ENCODE measurements at regions not wholly inside any gene's neighbourhood (a gene's known extent, or its start where the extent isn't known, plus 50 kb on each side); places are given as distances from the start of the nearest gene placed in this dataset.

GRCh38 chr5:124237206-124237695, 509.2 kb downstream of the ZNF608 start:
- DNase-seq (ENCODE audit: low read depth in 1 of 2, low spot score in 1 of 2): no peak

- no peak for DNase-seq (ENCODE audit: low read depth in 1 of 2, low spot score in 1 of 2)
These were observed 509.9 kb downstream of the ZNF608 start for GRCh38 chr5:124236361-124237205.

DNA sequence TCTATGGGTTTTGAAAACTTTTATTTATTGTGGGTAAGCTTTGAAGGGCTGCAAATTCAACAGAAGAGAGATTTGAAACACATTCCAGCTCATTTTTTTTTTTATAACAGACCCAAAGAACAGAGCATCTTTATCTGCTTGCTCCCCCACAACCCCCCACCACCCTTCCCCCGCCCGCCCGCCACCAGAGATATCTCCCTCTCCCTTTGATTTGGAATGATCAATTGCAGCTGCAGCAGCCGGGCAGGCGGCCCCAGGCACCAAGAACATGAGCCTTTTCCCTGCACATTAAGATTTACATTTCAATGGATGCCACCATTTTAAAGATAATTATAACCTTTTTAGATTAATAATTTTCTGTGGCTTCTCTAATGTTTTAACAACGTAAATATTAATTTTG, 510.9 kb downstream of the ZNF608 start:
- no peak for DNase-seq (ENCODE audit: low read depth in 1 of 2, low spot score in 1 of 2)

GRCh38 chr5:124234770-124235562, 511.5 kb downstream of the ZNF608 start:
- DNase-seq (ENCODE audit: low read depth in 1 of 2, low spot score in 1 of 2): no peak

DNA sequence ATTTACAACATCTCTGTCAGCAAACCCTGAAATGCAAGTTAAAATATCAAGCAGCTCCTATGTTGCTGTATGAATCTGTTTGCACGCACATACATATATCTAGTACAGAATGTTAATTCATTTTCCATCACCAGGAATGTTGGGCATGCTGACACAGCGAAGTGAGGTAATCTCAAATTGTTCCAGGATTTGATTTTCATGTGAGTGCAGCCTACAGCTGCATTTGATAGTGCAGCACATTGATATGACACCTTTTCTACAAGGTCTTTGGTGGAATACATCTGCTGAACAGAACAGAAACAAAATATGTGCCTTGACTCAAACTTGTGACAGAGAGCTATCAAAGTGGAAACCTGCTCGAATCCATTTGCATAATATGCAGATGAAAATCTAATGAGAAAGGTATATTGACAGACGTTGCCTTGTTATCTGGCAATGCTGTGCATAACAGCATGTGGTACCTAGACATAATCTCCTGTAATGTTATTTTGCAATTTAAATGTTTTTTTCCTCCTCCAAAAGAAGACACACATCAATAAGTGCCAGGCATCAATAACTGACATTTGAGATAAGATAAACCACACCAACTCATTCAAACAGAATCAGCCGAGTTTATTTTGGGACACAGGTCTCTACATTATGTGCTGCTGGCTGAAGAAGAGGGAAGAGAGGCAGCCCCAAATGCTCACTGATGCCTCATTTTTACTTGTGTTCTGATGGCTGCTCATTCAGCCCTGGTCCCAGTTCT, 512.2 kb downstream of the ZNF608 start:
- DNase-seq (ENCODE audit: low read depth in 1 of 2, low spot score in 1 of 2): no peak

- no peak for DNase-seq (ENCODE audit: low read depth in 1 of 2, low spot score in 1 of 2)
These were observed 513.9 kb downstream of the ZNF608 start for GRCh38 chr5:124232515-124232914.

DNA sequence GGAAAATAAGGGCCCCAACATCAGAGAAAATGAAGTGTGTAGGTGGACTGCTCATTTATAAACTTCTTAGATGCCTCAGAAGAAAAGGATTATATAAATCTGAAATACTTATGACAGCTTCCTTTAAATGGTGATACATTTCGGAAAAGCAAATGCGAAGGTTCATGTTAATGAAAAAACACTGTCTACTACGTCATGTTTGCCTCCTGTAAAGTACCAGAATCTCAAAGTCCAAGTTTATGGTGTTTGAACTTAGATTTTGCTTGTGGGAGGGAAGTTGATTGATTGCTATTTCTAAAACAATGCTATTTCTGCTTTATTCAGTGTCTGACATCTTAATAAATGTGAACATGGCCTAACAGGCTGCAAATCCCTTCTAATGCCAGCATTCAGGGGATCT, 514.6 kb downstream of the ZNF608 start:
- DNase-seq (ENCODE audit: low read depth in 1 of 2, low spot score in 1 of 2): no peak

- DNase-seq (ENCODE audit: low read depth in 1 of 2, low spot score in 1 of 2): no peak
These were observed 515.2 kb downstream of the ZNF608 start for GRCh38 chr5:124231230-124231629.

DNA sequence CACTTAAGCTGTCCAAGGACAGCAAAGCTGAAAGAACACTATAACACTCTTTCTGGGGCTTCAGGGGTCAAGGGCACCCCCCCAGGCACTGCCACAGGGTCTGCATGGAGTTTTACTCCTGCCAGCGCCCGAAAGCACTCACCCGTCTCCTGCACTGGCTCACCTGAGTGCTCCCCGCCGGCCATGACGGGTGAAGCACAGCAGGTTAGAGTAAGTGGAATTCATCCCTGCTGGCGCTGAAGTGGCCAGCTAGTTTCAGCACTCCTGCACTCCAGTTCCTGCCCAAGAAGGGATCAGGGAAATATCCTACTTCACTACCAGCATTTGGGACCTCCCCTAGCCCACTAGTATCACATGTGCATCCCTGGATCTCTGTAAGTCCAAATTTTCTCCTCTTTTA, 516.0 kb downstream of the ZNF608 start:
- DNase-seq (ENCODE audit: low read depth in 1 of 2, low spot score in 1 of 2): no peak

GRCh38 chr5:124229352-124229751, 517.1 kb downstream of the ZNF608 start:
- DNase-seq (ENCODE audit: low read depth in 1 of 2, low spot score in 1 of 2): no peak

DNA sequence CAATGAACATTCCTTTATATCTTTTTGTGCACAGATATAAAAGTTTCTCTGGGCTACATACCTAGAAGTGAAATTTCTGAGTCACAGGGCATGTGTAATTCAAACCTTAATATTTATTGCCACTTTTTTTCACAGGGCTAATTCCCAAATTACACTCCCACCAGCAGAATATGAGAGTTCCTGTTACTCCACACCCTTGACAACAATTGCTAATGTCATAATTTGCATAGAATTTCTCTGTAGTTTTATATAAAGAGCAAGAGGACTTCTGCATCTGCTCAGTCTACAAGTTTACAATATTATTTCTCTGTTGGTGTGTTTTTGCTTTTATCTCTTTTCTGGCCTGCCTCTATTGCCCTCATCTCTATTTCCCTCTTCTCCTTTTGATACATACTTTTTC, 518.5 kb downstream of the ZNF608 start:
- DNase-seq (ENCODE audit: low read depth in 1 of 2, low spot score in 1 of 2): no peak

DNA sequence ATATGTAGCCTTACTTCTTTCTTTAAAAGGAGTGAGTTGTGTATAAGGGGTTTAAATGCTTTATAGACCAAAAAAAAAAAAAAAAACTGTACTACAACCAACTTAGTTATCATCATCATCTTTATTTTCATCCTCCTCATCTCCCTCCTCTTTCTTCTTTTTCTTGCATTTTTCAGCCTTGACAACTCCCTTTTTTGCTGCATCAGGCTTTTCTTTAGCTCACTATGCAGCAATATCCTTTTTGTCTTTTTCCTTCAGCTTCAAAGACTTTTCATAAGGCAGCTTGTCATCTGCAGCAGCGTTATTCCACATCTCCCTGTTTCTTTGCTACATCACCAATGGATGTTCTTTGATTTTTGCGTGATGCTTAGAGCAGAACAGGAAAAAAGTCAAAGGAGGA, 526.0 kb downstream of the ZNF608 start:
- no peak for DNase-seq (ENCODE audit: low read depth in 1 of 2, low spot score in 1 of 2)

DNA sequence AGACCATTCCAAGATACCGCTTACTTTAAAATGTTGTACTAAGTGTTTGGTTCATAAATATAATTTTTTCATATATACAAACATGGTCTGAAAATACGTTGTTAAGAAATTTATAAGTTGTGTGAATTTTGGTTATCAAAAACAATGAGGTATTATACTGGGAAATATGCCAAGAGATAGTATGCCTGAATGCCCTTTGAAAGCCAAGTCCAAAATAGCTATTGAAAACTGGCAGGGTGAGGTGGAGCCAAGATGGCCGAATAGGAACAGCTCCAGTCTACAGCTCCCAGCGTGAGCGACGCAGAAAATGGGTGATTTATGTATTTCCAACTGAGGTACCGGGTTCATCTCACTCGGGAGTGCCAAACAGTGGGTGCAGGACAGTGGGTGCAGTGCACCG, 533.5 kb downstream of the ZNF608 start:
- DNase-seq (ENCODE audit: low read depth in 1 of 2, low spot score in 1 of 2): no peak

DNA sequence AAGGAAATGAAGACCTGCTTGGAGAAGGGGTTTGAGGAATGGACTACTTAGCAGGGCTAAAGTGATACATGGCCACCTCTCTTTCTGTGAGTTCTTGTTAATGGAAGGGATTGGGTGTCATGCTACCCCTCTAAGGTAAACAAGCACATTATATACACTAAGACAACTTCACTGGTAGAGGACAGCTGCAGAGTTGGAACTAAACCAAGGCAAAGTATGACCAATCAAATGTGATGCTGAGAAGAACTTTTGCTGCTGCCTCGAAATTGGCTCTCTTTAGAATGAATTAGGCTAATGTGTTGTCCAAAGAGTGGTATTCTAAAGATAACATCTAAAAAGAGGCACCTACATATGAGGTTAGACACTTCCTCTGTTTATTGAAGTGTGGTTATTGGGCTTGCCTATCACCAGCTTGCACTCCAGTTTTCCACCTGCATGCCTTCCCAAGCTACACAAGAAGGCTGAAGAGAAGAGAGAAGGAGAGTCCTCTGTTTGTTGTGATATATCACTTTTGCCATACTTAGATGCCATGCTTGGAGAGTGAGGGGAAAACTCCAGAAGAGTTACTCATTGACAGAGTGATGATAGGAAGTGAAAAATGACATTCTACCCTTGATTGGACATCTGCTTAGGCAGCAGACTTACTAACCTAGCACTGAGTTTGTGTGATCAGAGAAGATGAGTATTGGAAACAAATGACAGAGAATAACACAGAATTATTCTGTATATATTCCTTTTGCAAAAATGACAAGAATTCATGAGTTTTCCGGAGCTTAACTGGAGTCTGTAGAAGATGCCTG, 536.1 kb downstream of the ZNF608 start:
- no peak for DNase-seq (ENCODE audit: low read depth in 1 of 2, low spot score in 1 of 2)

- no peak for DNase-seq (ENCODE audit: low read depth in 1 of 2, low spot score in 1 of 2)
These were observed 539.3 kb downstream of the ZNF608 start for GRCh38 chr5:124207118-124207517.

DNA sequence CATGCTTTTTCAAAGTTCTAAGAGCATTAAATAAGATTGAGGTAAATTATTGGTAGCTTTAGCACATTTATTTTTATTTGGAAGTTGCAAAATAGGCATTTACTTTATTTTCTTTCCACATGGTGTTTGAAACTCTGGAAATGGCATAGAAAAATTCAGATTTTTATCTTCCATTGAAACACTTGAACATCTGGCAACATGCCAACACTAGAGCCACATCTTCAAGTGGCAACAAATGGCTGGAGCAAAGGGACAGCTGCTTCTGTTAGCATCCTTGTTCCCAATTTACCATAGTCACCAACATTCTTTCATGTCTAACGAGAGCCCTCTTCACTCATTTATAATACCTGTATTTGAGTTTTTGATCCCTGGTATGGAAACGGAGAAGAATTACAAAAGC, 539.9 kb downstream of the ZNF608 start:
- no peak for DNase-seq (ENCODE audit: low read depth in 1 of 2, low spot score in 1 of 2)

- DNase-seq (ENCODE audit: low read depth in 1 of 2, low spot score in 1 of 2): no peak
These were observed 543.1 kb downstream of the ZNF608 start for GRCh38 chr5:124203303-124203702.

DNA sequence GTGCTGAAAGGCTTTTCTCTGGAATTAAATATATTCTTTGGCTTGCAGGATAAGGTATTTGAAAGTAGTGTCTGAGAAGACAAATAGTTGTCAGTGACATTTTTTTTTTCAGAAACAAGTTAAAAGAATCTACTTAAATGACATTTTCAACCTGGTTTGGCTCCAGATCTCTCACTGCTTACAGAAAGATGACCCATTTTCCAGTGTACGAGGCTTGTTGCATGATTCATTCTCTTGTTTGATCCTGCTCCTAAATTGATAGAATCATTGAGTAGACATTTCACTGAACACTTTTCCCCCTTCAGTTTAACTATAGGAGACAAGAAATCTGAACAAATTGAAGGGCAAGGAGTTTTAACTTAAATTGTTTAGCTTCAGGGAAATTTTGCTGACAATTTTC, 546.1 kb downstream of the ZNF608 start:
- no peak for DNase-seq (ENCODE audit: low read depth in 1 of 2, low spot score in 1 of 2)

GRCh38 chr5:124199893-124200292, 546.5 kb downstream of the ZNF608 start:
- no peak for DNase-seq (ENCODE audit: low read depth in 1 of 2, low spot score in 1 of 2)

GRCh38 chr5:124195411-124195810, 551.0 kb downstream of the ZNF608 start:
- no peak for DNase-seq (ENCODE audit: low read depth in 1 of 2, low spot score in 1 of 2)

GRCh38 chr5:124194282-124194681, 552.2 kb downstream of the ZNF608 start:
- no peak for DNase-seq (ENCODE audit: low read depth in 1 of 2, low spot score in 1 of 2)

All from activated T-helper 1 cell treated with anti-CD3 and anti-CD28 coated beads, Interleukin-2, amount 50 U/mL, for 16 hours (primary cell).